VCaP (cell line): ENCODE measurements at regions not wholly inside any gene's neighbourhood (a gene's known extent, or its start where the extent isn't known, plus 50 kb on each side); places are given as distances from the start of the nearest gene placed in this dataset.

ENCODE experiments used
- H3K27ac ChIP-seq: fragments of 450-650 bp; 2 replicates; pipeline ENCODE4 v1.5.1; 2017
- TF ChIP-seq, protein P1 (sequence below): fragments of 450-650 bp; conservative IDR thresholded peaks from 2 replicates; pipeline ENCODE4 v1.5.1; 2017; ENCODE audit warnings: mild to moderate bottlenecking, moderate library complexity

DNA sequence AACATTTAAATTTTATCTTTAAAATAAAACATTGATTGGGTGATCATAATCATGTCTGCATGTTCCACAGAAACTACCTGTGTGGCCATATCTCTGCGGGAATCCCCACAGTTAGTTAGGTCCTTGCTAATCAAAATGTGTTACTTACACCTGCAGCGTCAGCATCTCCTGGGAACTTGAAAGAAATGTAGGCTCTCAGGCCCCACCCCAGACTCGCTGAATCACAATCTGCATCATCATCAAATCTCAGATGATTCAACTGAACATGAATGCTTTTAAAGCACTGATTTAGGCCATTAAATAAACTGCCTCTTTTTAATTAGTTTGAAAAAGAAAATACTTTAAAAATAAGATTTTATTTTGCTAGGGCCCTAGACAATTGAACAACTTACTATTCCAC lies 577.8 kb downstream of the PYDC2 start:
- TF ChIP-seq, protein P1, sequence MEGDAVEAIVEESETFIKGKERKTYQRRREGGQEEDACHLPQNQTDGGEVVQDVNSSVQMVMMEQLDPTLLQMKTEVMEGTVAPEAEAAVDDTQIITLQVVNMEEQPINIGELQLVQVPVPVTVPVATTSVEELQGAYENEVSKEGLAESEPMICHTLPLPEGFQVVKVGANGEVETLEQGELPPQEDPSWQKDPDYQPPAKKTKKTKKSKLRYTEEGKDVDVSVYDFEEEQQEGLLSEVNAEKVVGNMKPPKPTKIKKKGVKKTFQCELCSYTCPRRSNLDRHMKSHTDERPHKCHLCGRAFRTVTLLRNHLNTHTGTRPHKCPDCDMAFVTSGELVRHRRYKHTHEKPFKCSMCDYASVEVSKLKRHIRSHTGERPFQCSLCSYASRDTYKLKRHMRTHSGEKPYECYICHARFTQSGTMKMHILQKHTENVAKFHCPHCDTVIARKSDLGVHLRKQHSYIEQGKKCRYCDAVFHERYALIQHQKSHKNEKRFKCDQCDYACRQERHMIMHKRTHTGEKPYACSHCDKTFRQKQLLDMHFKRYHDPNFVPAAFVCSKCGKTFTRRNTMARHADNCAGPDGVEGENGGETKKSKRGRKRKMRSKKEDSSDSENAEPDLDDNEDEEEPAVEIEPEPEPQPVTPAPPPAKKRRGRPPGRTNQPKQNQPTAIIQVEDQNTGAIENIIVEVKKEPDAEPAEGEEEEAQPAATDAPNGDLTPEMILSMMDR, result no peak
- no peak overlapping the region for H3K27ac ChIP-seq

DNA sequence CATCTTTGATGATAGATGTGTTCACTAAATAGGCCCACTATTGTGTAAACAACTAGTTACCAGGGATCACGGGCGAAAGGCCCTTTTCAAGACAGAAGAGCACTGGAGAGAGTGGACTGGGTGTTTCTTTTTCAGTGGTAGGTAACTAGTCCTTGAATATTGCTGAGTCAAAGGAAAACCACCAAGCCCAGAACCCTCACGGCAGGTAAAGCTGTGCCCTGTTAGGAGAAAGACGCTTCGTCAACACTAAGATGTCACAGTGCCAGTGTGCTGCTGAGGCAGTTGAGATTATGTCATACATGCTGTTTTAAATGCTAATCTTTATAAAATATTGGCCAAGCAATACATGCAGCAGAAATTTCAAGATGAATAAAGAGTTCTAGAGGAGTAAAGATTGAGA lies 578.6 kb downstream of the PYDC2 start:
- H3K27ac ChIP-seq, result no peak overlapping the region
- TF ChIP-seq, protein P1, result no peak

DNA sequence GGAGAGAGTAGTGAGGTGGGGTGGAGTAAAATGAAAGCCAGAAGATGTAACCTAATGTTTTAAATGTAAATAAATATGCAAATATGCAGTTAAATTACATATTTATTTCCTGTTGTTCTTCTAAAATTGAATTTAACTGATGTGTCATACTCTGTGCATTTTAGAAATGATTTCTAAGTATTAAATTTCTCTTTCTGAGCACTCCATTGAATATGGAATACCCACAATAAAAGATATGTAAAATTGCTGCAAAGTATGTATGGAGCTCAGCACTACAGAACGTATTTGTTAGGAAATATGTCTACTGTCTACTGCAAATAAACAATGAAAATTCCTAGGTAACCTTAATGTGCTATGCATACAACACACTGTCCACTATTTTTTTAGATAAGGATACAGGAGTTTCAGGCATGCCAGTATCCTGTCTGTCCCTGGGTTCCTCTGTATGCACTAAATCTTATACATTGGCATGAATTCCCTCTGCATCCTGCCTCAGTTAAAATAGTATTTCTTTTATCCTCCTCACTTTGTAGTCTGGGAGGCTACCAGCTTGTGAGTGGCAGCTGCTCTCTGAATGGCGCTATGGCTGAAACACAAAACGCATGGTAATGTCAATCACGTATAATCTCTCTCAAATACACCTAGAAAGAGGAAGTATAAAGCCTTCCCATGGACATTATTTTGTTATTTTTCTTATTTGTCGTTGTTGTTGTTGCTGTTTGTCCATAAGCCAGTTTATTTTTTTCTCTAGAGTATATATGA lies 579.5 kb downstream of the PYDC2 start:
- no peak overlapping the region for H3K27ac ChIP-seq
- TF ChIP-seq, protein P1, result no peak

DNA sequence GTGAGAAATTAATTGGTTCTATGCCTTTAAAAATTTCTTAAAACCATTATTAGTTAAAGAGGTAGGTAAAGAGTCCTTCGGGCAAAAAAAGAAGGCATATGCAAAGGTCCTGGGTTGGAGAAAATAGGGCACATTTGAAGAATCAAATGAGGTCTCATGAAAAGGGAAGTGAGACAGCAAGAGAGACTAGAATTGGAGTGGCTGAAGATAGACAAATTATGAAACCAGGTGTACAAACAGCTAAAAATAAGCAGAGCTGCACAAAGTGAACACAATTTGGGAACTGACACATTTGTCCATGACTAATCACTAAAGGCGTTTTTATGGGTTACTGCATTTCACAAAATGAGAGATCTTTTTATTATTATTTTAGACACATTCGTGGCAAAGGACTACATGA lies 581.2 kb downstream of the PYDC2 start:
- no peak overlapping the region for H3K27ac ChIP-seq
- TF ChIP-seq, protein P1, result no peak

DNA sequence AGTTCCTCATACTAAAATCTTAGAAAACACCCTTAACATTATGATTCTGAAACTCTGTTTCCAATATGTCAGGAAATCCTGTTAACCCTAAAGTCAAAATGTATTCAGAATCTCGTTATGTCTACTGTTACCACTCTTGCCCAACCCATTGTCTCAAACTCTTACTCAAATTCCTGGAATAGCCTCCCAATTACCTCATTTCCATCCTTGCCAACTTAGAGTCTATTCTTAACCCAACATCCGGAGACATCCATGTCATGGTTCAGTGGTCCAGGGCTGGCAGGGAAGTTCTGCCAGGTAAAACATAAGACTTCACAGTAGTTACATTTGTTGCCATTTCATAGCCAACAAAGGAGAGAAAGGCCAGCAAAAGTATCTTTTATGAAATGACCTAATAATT lies 593.9 kb downstream of the PYDC2 start:
- H3K27ac ChIP-seq, result no peak overlapping the region
- TF ChIP-seq, protein P1, result no peak

DNA sequence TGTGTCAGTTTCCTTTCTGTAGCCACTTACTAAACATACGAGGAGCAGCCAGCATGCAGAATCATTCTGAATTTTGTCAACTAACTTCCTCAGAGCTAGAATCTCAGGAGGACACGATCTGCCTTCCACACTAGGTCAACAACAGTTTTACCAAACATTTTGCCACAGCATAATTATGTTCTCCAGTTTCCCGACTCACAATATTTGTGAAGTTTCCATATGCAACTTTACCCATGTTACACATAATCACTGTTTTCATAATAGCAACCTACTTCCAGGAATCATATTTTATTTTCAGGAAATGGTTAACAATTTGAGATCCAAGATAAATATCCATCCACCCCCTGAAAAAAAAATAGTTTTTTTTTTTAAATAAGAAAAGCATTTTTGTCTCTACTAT lies 595.0 kb downstream of the PYDC2 start:
- H3K27ac ChIP-seq, result no peak overlapping the region
- TF ChIP-seq, protein P1, result no peak

DNA sequence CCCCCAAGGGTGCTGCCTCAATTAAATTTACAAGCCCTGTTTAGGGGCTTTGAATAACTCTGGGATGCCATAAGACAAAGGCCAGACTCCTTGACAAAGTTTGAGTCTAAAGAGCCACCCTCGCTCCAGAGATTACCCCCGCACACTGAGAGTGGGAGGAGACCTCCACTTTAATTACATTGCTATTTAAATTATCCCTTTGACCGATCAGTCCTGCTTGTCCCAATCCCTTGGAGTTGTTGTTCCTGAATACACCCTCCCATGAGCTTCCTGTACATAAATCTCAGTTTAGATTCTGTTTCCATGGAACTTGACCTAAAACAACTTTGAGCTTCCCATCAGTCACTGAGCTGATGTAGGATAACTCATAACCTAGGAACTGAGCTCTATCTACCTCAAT lies 596.3 kb downstream of the PYDC2 start:
- H3K27ac ChIP-seq, result no peak overlapping the region

More for the DNA sequence above, 596.3 kb downstream of the PYDC2 start:
- TF ChIP-seq, protein P1, result no peak
